K562 (cell line): ENCODE measurements at regions not wholly inside any gene's neighbourhood (a gene's known extent, or its start where the extent isn't known, plus 50 kb on each side); places are given as distances from the start of the nearest gene placed in this dataset.

Source experiments
- CC2D1A ChIP-seq: fragments of 450-650 bp; IDR thresholded peaks from 2 replicates; pipeline ENCODE4 v1.6.1; 2017; ENCODE audit warnings: mild to moderate bottlenecking
- DNMT1 ChIP-seq: fragments of 450-650 bp; IDR thresholded peaks from 2 replicates; pipeline ENCODE4 v1.6.1; 2016; ENCODE audit warnings: antibody characterized with exemption, mild to moderate bottlenecking
- IRF2 ChIP-seq: sonication (generic); formaldehyde crosslinking; IDR thresholded peaks from 2 replicates; pipeline ENCODE4 v1.8.1; 2022; ENCODE audit warnings: mild to moderate bottlenecking, missing genetic modification reagents
- KDM1A ChIP-seq, 2 experiments: fragments of 450-650 bp; IDR thresholded peaks; 2 replicates each; pipeline ENCODE4 v1.6.1; 2016; ENCODE audit warnings: mild to moderate bottlenecking in 2 of 2
- MIER1 ChIP-seq: fragments of 450-650 bp; IDR thresholded peaks from 2 replicates; pipeline ENCODE4 v1.6.1; 2016; ENCODE audit warnings: antibody characterized with exemption, mild to moderate bottlenecking, low read depth
- PPARD ChIP-seq: fragments of 250-450 bp; sonication (Bioruptor Pico); IDR thresholded peaks from 2 replicates; pipeline ENCODE4 v1.8.0; 2022; ENCODE audit warnings: inconsistent platforms, mild to moderate bottlenecking, moderate library complexity
- RBFOX2 ChIP-seq: fragments of 200-400 bp; formaldehyde crosslinking; IDR thresholded peaks from 2 replicates; pipeline ENCODE4 v1.6.1; 2017; ENCODE audit warnings: low read depth, mild to moderate bottlenecking, low read length, moderate library complexity
- U2AF2 ChIP-seq: fragments of 200-400 bp; formaldehyde crosslinking; optimal IDR thresholded peaks from 2 replicates; pipeline ENCODE3; 2017; ENCODE audit warnings: low read depth, mild to moderate bottlenecking, low read length
- ZNF561 ChIP-seq: fragments of 450-650 bp; formaldehyde crosslinking; conservative IDR thresholded peaks from 2 replicates; pipeline ENCODE4 v1.4.0; 2020; ENCODE audit warnings: mild to moderate bottlenecking, moderate library complexity
- TF ChIP-seq, protein P1 (sequence below): fragments of 450-650 bp; IDR thresholded peaks from 2 replicates; pipeline ENCODE4 v1.6.1; 2016; ENCODE audit warnings: antibody characterized with exemption
- TF ChIP-seq, protein P2 (sequence below), 2 experiments: fragments of 450-650 bp; IDR thresholded peaks; 2 replicates each; pipeline ENCODE4 v1.6.1; 2016
- TF ChIP-seq, protein P3 (sequence below), 3 experiments: IDR thresholded peaks in 2 of 3; conservative IDR thresholded peaks in 1 of 3; 2 replicates each; pipeline ENCODE4 v1.5.1; 2011 to 2012; ENCODE audit warnings: low read length in 3 of 3, mild to moderate bottlenecking in 3 of 3, control low read depth in 2 of 3, improper control_type of control experiment in 1 of 3, inconsistent platforms in 1 of 3, low read depth in 1 of 3, mixed read lengths in 1 of 3, moderate library complexity in 1 of 3; ENCODE audit not compliant: insufficient read depth in 2 of 3
- TF ChIP-seq, protein P4 (sequence below): fragments of 250-450 bp; sonication (Bioruptor Pico); IDR thresholded peaks from 2 replicates; pipeline ENCODE4 v1.4.0; 2020; ENCODE audit warnings: mild to moderate bottlenecking, moderate library complexity
- TF ChIP-seq, protein P5 (sequence below), 2 experiments: IDR thresholded peaks; 2 replicates each; pipeline ENCODE4 v1.6.1; 2012; ENCODE audit warnings: improper control_type of control experiment in 2 of 2, low read depth in 2 of 2, low read length in 2 of 2, borderline replicate concordance in 1 of 2

DNA sequence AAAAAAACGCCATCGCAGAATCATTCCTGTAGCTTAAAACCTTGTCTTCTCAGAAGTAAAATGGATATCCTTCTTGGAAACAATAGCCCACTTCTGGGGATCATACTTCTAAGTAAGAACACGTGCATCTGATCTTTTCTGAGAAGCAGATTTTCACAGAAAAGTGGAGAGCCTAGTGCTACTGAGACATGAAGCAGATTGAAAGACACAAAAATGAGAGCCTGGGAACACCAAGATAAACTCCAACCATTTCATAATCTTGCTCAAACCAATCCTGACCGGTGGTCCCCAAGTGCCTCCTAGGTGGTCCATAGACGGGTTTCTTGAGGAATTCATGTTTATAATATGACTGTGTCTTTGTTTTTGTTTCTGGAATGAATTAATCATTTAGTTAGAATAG lies 191.2 kb downstream of the IRS1 start (continued):
- TF ChIP-seq, protein P1, sequence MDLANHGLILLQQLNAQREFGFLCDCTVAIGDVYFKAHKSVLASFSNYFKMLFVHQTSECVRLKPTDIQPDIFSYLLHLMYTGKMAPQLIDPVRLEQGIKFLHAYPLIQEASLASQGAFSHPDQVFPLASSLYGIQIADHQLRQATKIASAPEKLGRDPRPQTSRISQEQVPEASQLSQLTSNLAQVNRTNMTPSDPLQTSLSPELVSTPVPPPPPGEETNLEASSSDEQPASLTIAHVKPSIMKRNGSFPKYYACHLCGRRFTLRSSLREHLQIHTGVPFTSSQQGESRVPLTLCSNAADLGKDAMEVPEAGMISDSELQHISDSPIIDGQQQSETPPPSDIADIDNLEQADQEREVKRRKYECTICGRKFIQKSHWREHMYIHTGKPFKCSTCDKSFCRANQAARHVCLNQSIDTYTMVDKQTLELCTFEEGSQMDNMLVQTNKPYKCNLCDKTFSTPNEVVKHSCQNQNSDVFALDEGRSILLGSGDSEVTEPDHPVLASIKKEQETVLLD: no peak
- TF ChIP-seq KDM1A (IDR thresholded peaks at IDR 0.05) (0 out of 4 replicates have a peak, but pooled peaks of 1 of the 2 experiments have one; percentile 9), ZNF561 (CRISPR knock-in tag) (no peak), IRF2 (CRISPR knock-in tag) (no peak), PPARD (CRISPR knock-in tag) (no peak), CC2D1A (peak; percentile 99), MIER1 (no peak), RBFOX2 (no peak), U2AF2 (no peak), DNMT1 (no peak)
- TF ChIP-seq, protein P2, sequence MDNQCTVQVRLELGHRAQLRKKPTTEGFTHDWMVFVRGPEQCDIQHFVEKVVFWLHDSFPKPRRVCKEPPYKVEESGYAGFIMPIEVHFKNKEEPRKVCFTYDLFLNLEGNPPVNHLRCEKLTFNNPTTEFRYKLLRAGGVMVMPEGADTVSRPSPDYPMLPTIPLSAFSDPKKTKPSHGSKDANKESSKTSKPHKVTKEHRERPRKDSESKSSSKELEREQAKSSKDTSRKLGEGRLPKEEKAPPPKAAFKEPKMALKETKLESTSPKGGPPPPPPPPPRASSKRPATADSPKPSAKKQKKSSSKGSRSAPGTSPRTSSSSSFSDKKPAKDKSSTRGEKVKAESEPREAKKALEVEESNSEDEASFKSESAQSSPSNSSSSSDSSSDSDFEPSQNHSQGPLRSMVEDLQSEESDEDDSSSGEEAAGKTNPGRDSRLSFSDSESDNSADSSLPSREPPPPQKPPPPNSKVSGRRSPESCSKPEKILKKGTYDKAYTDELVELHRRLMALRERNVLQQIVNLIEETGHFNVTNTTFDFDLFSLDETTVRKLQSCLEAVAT (IDR thresholded peaks at IDR 0.05): peak in 1 of 2 experiments; percentile 71; a peak in 2 of 4 replicates
- TF ChIP-seq, protein P3, sequence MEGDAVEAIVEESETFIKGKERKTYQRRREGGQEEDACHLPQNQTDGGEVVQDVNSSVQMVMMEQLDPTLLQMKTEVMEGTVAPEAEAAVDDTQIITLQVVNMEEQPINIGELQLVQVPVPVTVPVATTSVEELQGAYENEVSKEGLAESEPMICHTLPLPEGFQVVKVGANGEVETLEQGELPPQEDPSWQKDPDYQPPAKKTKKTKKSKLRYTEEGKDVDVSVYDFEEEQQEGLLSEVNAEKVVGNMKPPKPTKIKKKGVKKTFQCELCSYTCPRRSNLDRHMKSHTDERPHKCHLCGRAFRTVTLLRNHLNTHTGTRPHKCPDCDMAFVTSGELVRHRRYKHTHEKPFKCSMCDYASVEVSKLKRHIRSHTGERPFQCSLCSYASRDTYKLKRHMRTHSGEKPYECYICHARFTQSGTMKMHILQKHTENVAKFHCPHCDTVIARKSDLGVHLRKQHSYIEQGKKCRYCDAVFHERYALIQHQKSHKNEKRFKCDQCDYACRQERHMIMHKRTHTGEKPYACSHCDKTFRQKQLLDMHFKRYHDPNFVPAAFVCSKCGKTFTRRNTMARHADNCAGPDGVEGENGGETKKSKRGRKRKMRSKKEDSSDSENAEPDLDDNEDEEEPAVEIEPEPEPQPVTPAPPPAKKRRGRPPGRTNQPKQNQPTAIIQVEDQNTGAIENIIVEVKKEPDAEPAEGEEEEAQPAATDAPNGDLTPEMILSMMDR (IDR thresholded peaks at IDR 0.05 in 2 of 3, conservative IDR thresholded peaks at IDR 0.05 in 1 of 3; ENCODE audit: insufficient read depth in 2 of 3, low read depth in 1 of 3, low read length in 3 of 3): no peak
- TF ChIP-seq, protein P4, sequence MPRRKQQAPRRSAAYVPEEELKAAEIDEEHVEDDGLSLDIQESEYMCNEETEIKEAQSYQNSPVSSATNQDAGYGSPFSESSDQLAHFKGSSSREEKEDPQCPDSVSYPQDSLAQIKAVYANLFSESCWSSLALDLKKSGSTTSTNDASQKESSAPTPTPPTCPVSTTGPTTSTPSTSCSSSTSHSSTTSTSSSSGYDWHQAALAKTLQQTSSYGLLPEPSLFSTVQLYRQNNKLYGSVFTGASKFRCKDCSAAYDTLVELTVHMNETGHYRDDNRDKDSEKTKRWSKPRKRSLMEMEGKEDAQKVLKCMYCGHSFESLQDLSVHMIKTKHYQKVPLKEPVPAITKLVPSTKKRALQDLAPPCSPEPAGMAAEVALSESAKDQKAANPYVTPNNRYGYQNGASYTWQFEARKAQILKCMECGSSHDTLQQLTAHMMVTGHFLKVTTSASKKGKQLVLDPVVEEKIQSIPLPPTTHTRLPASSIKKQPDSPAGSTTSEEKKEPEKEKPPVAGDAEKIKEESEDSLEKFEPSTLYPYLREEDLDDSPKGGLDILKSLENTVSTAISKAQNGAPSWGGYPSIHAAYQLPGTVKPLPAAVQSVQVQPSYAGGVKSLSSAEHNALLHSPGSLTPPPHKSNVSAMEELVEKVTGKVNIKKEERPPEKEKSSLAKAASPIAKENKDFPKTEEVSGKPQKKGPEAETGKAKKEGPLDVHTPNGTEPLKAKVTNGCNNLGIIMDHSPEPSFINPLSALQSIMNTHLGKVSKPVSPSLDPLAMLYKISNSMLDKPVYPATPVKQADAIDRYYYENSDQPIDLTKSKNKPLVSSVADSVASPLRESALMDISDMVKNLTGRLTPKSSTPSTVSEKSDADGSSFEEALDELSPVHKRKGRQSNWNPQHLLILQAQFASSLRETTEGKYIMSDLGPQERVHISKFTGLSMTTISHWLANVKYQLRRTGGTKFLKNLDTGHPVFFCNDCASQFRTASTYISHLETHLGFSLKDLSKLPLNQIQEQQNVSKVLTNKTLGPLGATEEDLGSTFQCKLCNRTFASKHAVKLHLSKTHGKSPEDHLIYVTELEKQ: no peak
- TF ChIP-seq, protein P5, sequence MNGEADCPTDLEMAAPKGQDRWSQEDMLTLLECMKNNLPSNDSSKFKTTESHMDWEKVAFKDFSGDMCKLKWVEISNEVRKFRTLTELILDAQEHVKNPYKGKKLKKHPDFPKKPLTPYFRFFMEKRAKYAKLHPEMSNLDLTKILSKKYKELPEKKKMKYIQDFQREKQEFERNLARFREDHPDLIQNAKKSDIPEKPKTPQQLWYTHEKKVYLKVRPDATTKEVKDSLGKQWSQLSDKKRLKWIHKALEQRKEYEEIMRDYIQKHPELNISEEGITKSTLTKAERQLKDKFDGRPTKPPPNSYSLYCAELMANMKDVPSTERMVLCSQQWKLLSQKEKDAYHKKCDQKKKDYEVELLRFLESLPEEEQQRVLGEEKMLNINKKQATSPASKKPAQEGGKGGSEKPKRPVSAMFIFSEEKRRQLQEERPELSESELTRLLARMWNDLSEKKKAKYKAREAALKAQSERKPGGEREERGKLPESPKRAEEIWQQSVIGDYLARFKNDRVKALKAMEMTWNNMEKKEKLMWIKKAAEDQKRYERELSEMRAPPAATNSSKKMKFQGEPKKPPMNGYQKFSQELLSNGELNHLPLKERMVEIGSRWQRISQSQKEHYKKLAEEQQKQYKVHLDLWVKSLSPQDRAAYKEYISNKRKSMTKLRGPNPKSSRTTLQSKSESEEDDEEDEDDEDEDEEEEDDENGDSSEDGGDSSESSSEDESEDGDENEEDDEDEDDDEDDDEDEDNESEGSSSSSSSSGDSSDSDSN (IDR thresholded peaks at IDR 0.05; ENCODE audit: borderline replicate concordance in 1 of 2, low read depth in 2 of 2, low read length in 2 of 2): no peak
